CD4-positive, alpha-beta T cell (primary cell): ENCODE measurements at regions not wholly inside any gene's neighbourhood (a gene's known extent, or its start where the extent isn't known, plus 50 kb on each side); places are given as distances from the start of the nearest gene placed in this dataset.

ENCODE experiments used
- ATAC-seq: fragments of 200-7000 bp; cut with Tn5 transposase; one replicate; pipeline ENCODE4 v1.10.0; 2022; ENCODE audit warnings: mild to moderate bottlenecking; ENCODE audit not compliant: poor library complexity
- CTCF ChIA-PET: fragments of 350-600 bp; sonication (Branson Sonifier 250); formaldehyde crosslinking; loops from one replicate; lab custom pipeline; 2021; ENCODE audit warnings: antibody characterized with exemption, inconsistent platforms; lab: Charles Lee
- POLR2A ChIA-PET: fragments of 350-600 bp; sonication (Branson Sonifier 250); formaldehyde crosslinking; loops from one replicate; lab custom pipeline; 2021; ENCODE audit warnings: antibody characterized with exemption, inconsistent platforms; lab: Charles Lee
- DNase-seq, 14 experiments: peaks; one replicate each; pipeline ENCODE4 v3.0.0-alpha.2; 2013 to 2020; ENCODE audit warnings: mixed read lengths in 2 of 14
- H3K27ac ChIP-seq, 2 donors: one replicate each; pipeline versions ENCODE4 v1.5.1 to v1.7.0; 2013; ENCODE audit warnings: low read length in 2 of 2, low read depth in 1 of 2, mild to moderate bottlenecking in 1 of 2
- H3K27me3 ChIP-seq, 2 experiments: 1 replicate in 1 of 2; 2 replicates in 1 of 2; pipeline versions ENCODE4 v1.6.1 to v1.7.0; 2013; ENCODE audit warnings: low read length in 2 of 2, control low read depth in 1 of 2, mild to moderate bottlenecking in 1 of 2, moderate library complexity in 1 of 2; ENCODE audit not compliant: insufficient read depth in 2 of 2, control insufficient read depth in 1 of 2
- H3K36me3 ChIP-seq: one replicate; pipeline ENCODE4 v1.6.1; 2013; ENCODE audit warnings: low read length, control low read depth; ENCODE audit not compliant: insufficient read depth
- H3K4me1 ChIP-seq: one replicate; pipeline ENCODE4 v1.6.1; 2013; ENCODE audit warnings: low read length, control low read depth; ENCODE audit not compliant: insufficient read depth
- H3K4me3 ChIP-seq: one replicate; pipeline ENCODE4 v1.5.1; 2013; ENCODE audit warnings: mild to moderate bottlenecking, low read length, moderate library complexity
- H3K9me3 ChIP-seq, 2 experiments: 1 replicate in 1 of 2; 2 replicates in 1 of 2; pipeline versions ENCODE4 v1.6.1 to v1.7.0; 2013; ENCODE audit warnings: low read length in 2 of 2, mild to moderate bottlenecking in 2 of 2, control low read depth in 1 of 2, moderate library complexity in 1 of 2; ENCODE audit not compliant: control insufficient read depth in 1 of 2, insufficient read depth in 1 of 2
- H3K27ac Mint-ChIP-seq: one replicate; pipeline ENCODE4 v1.8.0; 2020; ENCODE audit warnings: mixed read lengths
- H3K27me3 Mint-ChIP-seq: one replicate; pipeline ENCODE4 v1.8.0; 2021; ENCODE audit warnings: mixed read lengths
- H3K36me3 Mint-ChIP-seq: one replicate; pipeline ENCODE4 v1.8.0; 2021; ENCODE audit warnings: low read depth, mixed read lengths
- H3K4me1 Mint-ChIP-seq: one replicate; pipeline ENCODE4 v1.8.0; 2021; ENCODE audit warnings: low read depth, mixed read lengths
- H3K4me3 Mint-ChIP-seq: one replicate; pipeline ENCODE4 v1.8.0; 2020; ENCODE audit warnings: mild to moderate bottlenecking, mixed read lengths
- H3K9me3 Mint-ChIP-seq: one replicate; pipeline ENCODE4 v1.8.0; 2020; ENCODE audit warnings: mixed read lengths
- CTCF ChIP-seq: fragments of 200-600 bp; IDR thresholded peaks from one replicate; pipeline ENCODE4 v1.8.0; 2022; ENCODE audit warnings: antibody characterized with exemption, mild to moderate bottlenecking
- intact Hi-C, 2 experiments: fragments of 100-400 bp; cut with DNase I in 1 of 2; cut with micrococcal nuclease in 1 of 2; formaldehyde crosslinking; loops; one replicate each; pipeline versions ENCODE4 v1.15.1 to v1.9.0; 2023 to 2025; cut with DNase I, micrococcal nuclease

GRCh38 chr10:120989279-120989678, 138.1 kb downstream of the WDR11 start:
- TF ChIP-seq CTCF = no peak
- Mint-ChIP-seq H3K27ac (no peak overlapping the region), H3K9me3 (no peaks in the 10 kb centered on the region), H3K4me1 (no peaks in the 10 kb centered on the region), H3K36me3 (no peaks in the 10 kb centered on the region), H3K27me3 (peaks cover 9% of the 10 kb centered on the region), H3K4me3 (no peak overlapping the region)
- ATAC-seq (no peak), DNase-seq (no peak)
- no peaks in the 10 kb centered on the region for H3K36me3 ChIP-seq
- intact Hi-C loops = no loop called here
- peaks cover 0 to 3% of the 10 kb centered on the region in 2 experiments for H3K27me3 ChIP-seq
- no peak overlapping the region for H3K4me3 ChIP-seq
- ChIA-PET CTCF (no interaction called here), POLR2A (no interaction called here)
- H3K9me3 ChIP-seq = peaks cover 0 to 18% of the 10 kb centered on the region in 2 experiments
- no peaks in the 10 kb centered on the region for H3K4me1 ChIP-seq
- no peak overlapping the region for H3K27ac ChIP-seq

- Histone ChIP-seq H3K27ac (no peak overlapping the region), H3K9me3 (peaks cover 0 to 18% of the 10 kb centered on the region in 2 experiments), H3K4me1 (no peaks in the 10 kb centered on the region), H3K4me3 (no peak overlapping the region), H3K36me3 (no peaks in the 10 kb centered on the region), H3K27me3 (peaks cover 0 to 3% of the 10 kb centered on the region in 2 experiments)
- Mint-ChIP-seq H3K4me3 (no peak overlapping the region), H3K27ac (no peak overlapping the region), H3K36me3 (no peaks in the 10 kb centered on the region), H3K4me1 (no peaks in the 10 kb centered on the region), H3K9me3 (no peaks in the 10 kb centered on the region), H3K27me3 (peaks cover 9% of the 10 kb centered on the region)
- no peak for ATAC-seq
- intact Hi-C loops = no loop called here
- ChIA-PET CTCF (no interaction called here), POLR2A (no interaction called here)
- no peak for TF ChIP-seq CTCF
- DNase-seq = no peak
Measured at GRCh38 chr10:120989996-120990598, 138.9 kb downstream of the WDR11 start.

- DNase-seq (no peak), ATAC-seq (no peak)
- no peaks in the 10 kb centered on the region for H3K36me3 Mint-ChIP-seq
- ChIA-PET CTCF (no interaction called here), POLR2A (no interaction called here)
- peaks cover 0 to 3% of the 10 kb centered on the region in 2 experiments for H3K27me3 ChIP-seq
- intact Hi-C loops = no loop called here
- no peak for TF ChIP-seq CTCF
- H3K9me3 ChIP-seq = peaks cover 0 to 18% of the 10 kb centered on the region in 2 experiments
- no peaks in the 10 kb centered on the region for H3K4me1 ChIP-seq
- no peaks in the 10 kb centered on the region for H3K4me1 Mint-ChIP-seq
- no peak overlapping the region for H3K4me3 Mint-ChIP-seq
- H3K4me3 ChIP-seq = no peak overlapping the region
- H3K27ac ChIP-seq = no peak overlapping the region
- no peaks in the 10 kb centered on the region for H3K9me3 Mint-ChIP-seq
- no peaks in the 10 kb centered on the region for H3K36me3 ChIP-seq
- peaks cover 9% of the 10 kb centered on the region for H3K27me3 Mint-ChIP-seq
- H3K27ac Mint-ChIP-seq = no peak overlapping the region
Measured at GRCh38 chr10:120990831-120991230, 139.7 kb downstream of the WDR11 start.
